ENCODE measurements at regions not wholly inside any gene's neighbourhood (a gene's known extent, or its start where the extent isn't known, plus 50 kb on each side); places are given as distances from the start of the nearest gene placed in this dataset.
"Not testable (repeated sequence)": the region's sequence is repeated elsewhere in the genome, so short reads cannot be mapped to it uniquely, and the experiment has no call there.

- H3K27ac ChIP-seq (ENCODE audit: low read depth, low read length): no peak overlapping the region
- H3K27me3 ChIP-seq (ENCODE audit: control insufficient read depth, low read length): no peaks in the 10 kb centered on the region
- H3F3A ChIP-seq (ENCODE audit: control insufficient read depth, insufficient read depth): no peaks in the 10 kb centered on the region
- H3K9me3 ChIP-seq (ENCODE audit: control insufficient read depth, insufficient read depth, low read length): no peaks in the 10 kb centered on the region
- no peaks in the 10 kb centered on the region for H3K4me1 ChIP-seq (ENCODE audit: control insufficient read depth, low read length)
- no peaks in the 10 kb centered on the region for H3K79me2 ChIP-seq (ENCODE audit: control insufficient read depth, low read length)
- no peaks in the 10 kb centered on the region for H3K36me3 ChIP-seq (ENCODE audit: control insufficient read depth, low read length)
- no peak overlapping the region for H3K4me2 ChIP-seq (ENCODE audit: low read length)
- H4K20me1 ChIP-seq (ENCODE audit: control insufficient read depth, insufficient read depth, low read depth, low read length): no peaks in the 10 kb centered on the region
- no peaks in the 10 kb centered on the region for H3K9me2 ChIP-seq (replicated peaks; ENCODE audit: control insufficient read depth, low read length)
- no peak overlapping the region for H3K4me3 ChIP-seq (ENCODE audit: low read length)
- TF ChIP-seq CTCF (IDR thresholded peaks at IDR 0.05; ENCODE audit: low read depth, low read length, poor library complexity, severe bottlenecking) (no peak), EZH2phosphoT487 (IDR thresholded peaks at IDR 0.05; ENCODE audit: borderline replicate concordance, low read length) (no peak)
Observed at GRCh38 chr2:67165523-67165990, 231.6 kb upstream of the ETAA1 start.

- H4K20me1 ChIP-seq (ENCODE audit: control insufficient read depth, insufficient read depth, low read depth, low read length); H3K27ac ChIP-seq (ENCODE audit: low read depth, low read length); H3K79me2 ChIP-seq (ENCODE audit: control insufficient read depth, low read length); H3K36me3 ChIP-seq (ENCODE audit: control insufficient read depth, low read length); H3K4me2 ChIP-seq (ENCODE audit: low read length); H3K9me3 ChIP-seq (ENCODE audit: control insufficient read depth, insufficient read depth, low read length); H3K4me3 ChIP-seq (ENCODE audit: low read length); H3K27me3 ChIP-seq (ENCODE audit: control insufficient read depth, low read length); H3F3A ChIP-seq (ENCODE audit: control insufficient read depth, insufficient read depth); H3K9me2 ChIP-seq (replicated peaks; ENCODE audit: control insufficient read depth, low read length); H3K4me1 ChIP-seq (ENCODE audit: control insufficient read depth, low read length): not testable (repeated sequence)
Observed at GRCh38 chr2:67166511-67166910, 230.6 kb upstream of the ETAA1 start.

- no peaks in the 10 kb centered on the region for H3K79me2 ChIP-seq (ENCODE audit: control insufficient read depth, low read length)
- H3K27ac ChIP-seq (ENCODE audit: low read depth, low read length): no peak overlapping the region
- TF ChIP-seq CTCF (IDR thresholded peaks at IDR 0.05; ENCODE audit: low read depth, low read length, poor library complexity, severe bottlenecking) (no peak), EZH2phosphoT487 (IDR thresholded peaks at IDR 0.05; ENCODE audit: borderline replicate concordance, low read length) (no peak)
- H3K4me1 ChIP-seq (ENCODE audit: control insufficient read depth, low read length): no peaks in the 10 kb centered on the region
- no peak overlapping the region for H3K4me3 ChIP-seq (ENCODE audit: low read length)
- no peaks in the 10 kb centered on the region; the same call in 1 of the 2 replicates for H3K9me2 ChIP-seq (replicated peaks; ENCODE audit: control insufficient read depth, low read length)
- H3K9me3 ChIP-seq (ENCODE audit: control insufficient read depth, insufficient read depth, low read length): no peaks in the 10 kb centered on the region
- H3F3A ChIP-seq (ENCODE audit: control insufficient read depth, insufficient read depth): no peaks in the 10 kb centered on the region
- H3K27me3 ChIP-seq (ENCODE audit: control insufficient read depth, low read length): no peaks in the 10 kb centered on the region
- no peaks in the 10 kb centered on the region for H3K36me3 ChIP-seq (ENCODE audit: control insufficient read depth, low read length)
- H4K20me1 ChIP-seq (ENCODE audit: control insufficient read depth, insufficient read depth, low read depth, low read length): no peaks in the 10 kb centered on the region
- no peak overlapping the region for H3K4me2 ChIP-seq (ENCODE audit: low read length)
Observed at GRCh38 chr2:67169417-67170140, 227.6 kb upstream of the ETAA1 start.

- Histone ChIP-seq H3F3A (ENCODE audit: control insufficient read depth, insufficient read depth) (no peaks in the 10 kb centered on the region), H3K36me3 (ENCODE audit: control insufficient read depth, low read length) (no peaks in the 10 kb centered on the region), H3K9me2 (replicated peaks; ENCODE audit: control insufficient read depth, low read length) (no peaks in the 10 kb centered on the region), H3K4me1 (ENCODE audit: control insufficient read depth, low read length) (no peaks in the 10 kb centered on the region), H3K27me3 (ENCODE audit: control insufficient read depth, low read length) (no peaks in the 10 kb centered on the region), H3K9me3 (ENCODE audit: control insufficient read depth, insufficient read depth, low read length) (no peaks in the 10 kb centered on the region), H3K4me2 (ENCODE audit: low read length) (no peak overlapping the region), H3K79me2 (ENCODE audit: control insufficient read depth, low read length) (no peaks in the 10 kb centered on the region), H4K20me1 (ENCODE audit: control insufficient read depth, insufficient read depth, low read depth, low read length) (no peaks in the 10 kb centered on the region), H3K4me3 (ENCODE audit: low read length) (no peak overlapping the region), H3K27ac (ENCODE audit: low read depth, low read length) (no peak overlapping the region)
- TF ChIP-seq EZH2phosphoT487 (IDR thresholded peaks at IDR 0.05; ENCODE audit: borderline replicate concordance, low read length) (no peak), CTCF (IDR thresholded peaks at IDR 0.05; ENCODE audit: low read depth, low read length, poor library complexity, severe bottlenecking) (no peak)
Observed at GRCh38 chr2:67179526-67179925, 217.6 kb upstream of the ETAA1 start.
